Subcutaneous abdominal adipose tissue (tissue), 5 donors: ENCODE measurements at regions not wholly inside any gene's neighbourhood (a gene's known extent, or its start where the extent isn't known, plus 50 kb on each side); places are given as distances from the start of the nearest gene placed in this dataset.

Source experiments
- H3K27ac ChIP-seq: one replicate; pipeline ENCODE4 v1.7.0; 2013; ENCODE audit warnings: low read depth, mild to moderate bottlenecking, inconsistent platforms, low read length, moderate library complexity
- H3K27me3 ChIP-seq, 5 donors: one replicate each; pipeline ENCODE4 v1.7.0; 2013; ENCODE audit warnings: low read length in 5 of 5, inconsistent platforms in 1 of 5; ENCODE audit not compliant: control insufficient read depth in 5 of 5, insufficient read depth in 4 of 5
- H3K36me3 ChIP-seq, 5 donors: one replicate each; pipeline ENCODE4 v1.7.0; 2013; ENCODE audit warnings: low read length in 5 of 5; ENCODE audit not compliant: control insufficient read depth in 5 of 5, insufficient read depth in 5 of 5
- H3K4me1 ChIP-seq, 5 donors: one replicate each; pipeline ENCODE4 v1.7.0; 2013; ENCODE audit warnings: low read length in 5 of 5, mild to moderate bottlenecking in 3 of 5, moderate library complexity in 1 of 5; ENCODE audit not compliant: control insufficient read depth in 5 of 5, insufficient read depth in 5 of 5
- H3K4me3 ChIP-seq, 5 donors: one replicate each; pipeline ENCODE4 v1.7.0; 2013; ENCODE audit warnings: low read length in 5 of 5, low read depth in 1 of 5
- H3K9ac ChIP-seq, 5 donors: one replicate each; pipeline ENCODE4 v1.7.0; 2013; ENCODE audit warnings: low read length in 5 of 5, mild to moderate bottlenecking in 4 of 5, moderate library complexity in 3 of 5
- H3K9me3 ChIP-seq, 5 donors: one replicate each; pipeline ENCODE4 v1.7.0; 2013; ENCODE audit warnings: low read length in 5 of 5; ENCODE audit not compliant: control insufficient read depth in 5 of 5
- donor health status: healthy.
- donor health status: healthy.
- donor health status: healthy.
- donor health status: healthy.
- donor health status: healthy.

GRCh38 chr2:65620524-65620923 is 188.1 kb upstream of the SPRED2 start:
- no peak overlapping the region for H3K27ac ChIP-seq
- no peak overlapping the region for H3K9ac ChIP-seq
- H3K4me1 ChIP-seq, result no peaks in the 10 kb centered on the region
- peaks cover 0 to 10% (median 5%) of the 10 kb centered on the region in 5 donors for H3K27me3 ChIP-seq
- no peaks in the 10 kb centered on the region for H3K36me3 ChIP-seq
- no peaks in the 10 kb centered on the region for H3K9me3 ChIP-seq
- H3K4me3 ChIP-seq, result no peak overlapping the region

DNA sequence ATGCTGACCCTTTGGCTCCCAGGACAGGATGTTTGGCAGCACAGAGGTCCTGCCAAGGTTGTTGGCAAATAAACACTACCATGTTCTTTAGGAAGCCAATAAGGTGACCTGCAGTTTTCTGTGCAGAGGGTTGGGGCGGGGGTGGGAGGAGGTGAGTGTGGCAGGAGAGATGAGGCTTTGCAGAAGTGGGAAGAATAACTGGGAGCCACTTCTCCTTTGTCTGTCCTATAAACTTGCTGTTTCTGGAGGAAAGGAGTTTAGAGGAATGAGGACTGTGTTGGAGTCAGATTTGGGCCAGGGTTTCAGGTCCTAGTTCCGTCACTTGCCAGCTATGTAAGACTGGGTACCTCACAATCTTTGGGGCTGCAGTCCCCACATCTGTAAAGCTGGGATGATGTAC is 187.6 kb upstream of the SPRED2 start:
- no peaks in the 10 kb centered on the region for H3K4me1 ChIP-seq
- no peak overlapping the region for H3K4me3 ChIP-seq
- H3K9me3 ChIP-seq, result no peaks in the 10 kb centered on the region
- no peak overlapping the region for H3K27ac ChIP-seq
- H3K27me3 ChIP-seq, result peaks cover 0 to 10% (median 5%) of the 10 kb centered on the region in 5 donors
- no peaks in the 10 kb centered on the region for H3K36me3 ChIP-seq
- no peak overlapping the region for H3K9ac ChIP-seq

- no peak overlapping the region for H3K27ac ChIP-seq
- H3K4me3 ChIP-seq, result no peak overlapping the region
- H3K9ac ChIP-seq, result no peak overlapping the region
- H3K9me3 ChIP-seq, result no peaks in the 10 kb centered on the region
- H3K4me1 ChIP-seq, result no peaks in the 10 kb centered on the region
- no peaks in the 10 kb centered on the region for H3K36me3 ChIP-seq
- H3K27me3 ChIP-seq, result no peaks in the 10 kb centered on the region
Measured at GRCh38 chr2:65615602-65616001, 183.2 kb upstream of the SPRED2 start.

DNA sequence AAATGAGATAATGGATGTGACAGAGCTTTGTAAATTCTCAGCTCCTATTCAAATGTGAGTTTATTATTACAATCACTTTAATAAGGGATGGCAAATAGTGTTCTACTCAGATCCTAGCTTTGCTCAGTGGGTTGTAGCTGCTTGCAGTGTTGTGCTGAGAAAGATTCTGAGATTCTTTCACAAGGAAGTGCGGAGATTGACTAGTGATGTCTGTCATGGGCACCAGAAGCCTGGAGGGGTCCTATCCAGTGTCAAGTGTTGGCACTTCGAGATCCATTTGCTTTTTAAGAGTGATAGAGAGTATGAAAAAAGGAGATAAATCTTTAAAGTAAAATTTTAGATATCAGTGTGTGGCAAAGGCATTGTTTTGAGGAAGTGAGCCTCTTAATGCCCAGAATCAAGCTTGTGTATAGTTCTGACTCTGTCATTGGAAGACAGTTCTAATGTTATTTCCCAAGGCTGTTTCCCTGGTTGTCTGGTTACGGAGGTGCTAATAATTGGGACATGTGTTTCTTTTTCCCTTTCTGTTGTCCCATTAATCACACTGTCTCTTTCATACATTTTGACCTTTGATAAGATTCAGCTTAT is 181.7 kb upstream of the SPRED2 start:
- no peaks in the 10 kb centered on the region for H3K36me3 ChIP-seq
- H3K9me3 ChIP-seq, result no peaks in the 10 kb centered on the region
- no peak overlapping the region for H3K4me3 ChIP-seq
- H3K4me1 ChIP-seq, result no peaks in the 10 kb centered on the region
- H3K27ac ChIP-seq, result no peak overlapping the region
- H3K27me3 ChIP-seq, result no peaks in the 10 kb centered on the region
- no peak overlapping the region for H3K9ac ChIP-seq

DNA sequence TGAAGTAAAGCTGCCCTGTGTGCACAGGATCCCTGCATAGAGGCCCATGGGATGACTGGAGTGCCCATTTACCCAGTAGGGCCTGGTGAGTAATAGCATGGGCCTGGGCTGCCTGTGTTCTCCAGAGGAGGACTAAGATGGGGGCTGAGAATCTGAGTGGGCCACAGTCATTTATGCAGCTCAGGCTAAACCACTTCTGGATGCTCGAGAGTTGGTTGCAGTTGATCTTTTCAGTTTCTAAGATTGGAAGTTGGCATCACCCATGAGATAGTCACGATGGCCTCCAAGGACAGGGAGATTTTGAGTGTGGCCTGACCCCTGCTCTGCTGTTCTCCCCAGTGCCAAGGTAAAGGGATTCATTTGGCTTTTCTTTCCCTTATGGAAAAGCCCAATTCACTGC is 179.1 kb upstream of the SPRED2 start:
- peaks cover 0 to 3% (median 0%) of the 10 kb centered on the region in 5 donors for H3K27me3 ChIP-seq
- H3K36me3 ChIP-seq, result no peaks in the 10 kb centered on the region
- no peak overlapping the region for H3K9ac ChIP-seq
- no peaks in the 10 kb centered on the region for H3K4me1 ChIP-seq
- no peak overlapping the region for H3K27ac ChIP-seq
- no peak overlapping the region for H3K4me3 ChIP-seq
- H3K9me3 ChIP-seq, result no peaks in the 10 kb centered on the region

DNA sequence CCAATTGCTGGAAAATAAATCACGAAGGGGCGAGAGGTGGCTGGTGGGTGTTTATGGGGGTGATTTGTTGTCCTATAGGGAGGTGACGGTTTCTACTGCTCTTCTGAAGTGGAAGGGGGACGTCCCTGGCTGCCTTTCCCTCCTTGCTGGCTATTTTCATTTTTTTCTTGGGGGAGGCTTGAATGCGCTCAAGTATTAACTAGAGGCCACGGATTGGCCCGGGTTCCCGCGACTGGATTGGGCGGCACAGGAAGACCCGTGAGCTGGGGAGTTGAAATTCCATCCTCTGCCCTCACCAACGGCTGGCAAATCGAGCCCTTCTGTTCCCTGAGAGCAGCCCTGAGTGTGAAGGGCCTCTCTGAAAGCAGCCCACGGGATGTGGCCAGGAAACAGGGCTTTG is 176.5 kb upstream of the SPRED2 start:
- Histone ChIP-seq H3K9ac (no peak overlapping the region), H3K36me3 (no peaks in the 10 kb centered on the region), H3K9me3 (no peaks in the 10 kb centered on the region), H3K4me1 (no peaks in the 10 kb centered on the region), H3K4me3 (no peak overlapping the region), H3K27ac (no peak overlapping the region), H3K27me3 (peaks cover 0 to 3% (median 0%) of the 10 kb centered on the region in 5 donors)

DNA sequence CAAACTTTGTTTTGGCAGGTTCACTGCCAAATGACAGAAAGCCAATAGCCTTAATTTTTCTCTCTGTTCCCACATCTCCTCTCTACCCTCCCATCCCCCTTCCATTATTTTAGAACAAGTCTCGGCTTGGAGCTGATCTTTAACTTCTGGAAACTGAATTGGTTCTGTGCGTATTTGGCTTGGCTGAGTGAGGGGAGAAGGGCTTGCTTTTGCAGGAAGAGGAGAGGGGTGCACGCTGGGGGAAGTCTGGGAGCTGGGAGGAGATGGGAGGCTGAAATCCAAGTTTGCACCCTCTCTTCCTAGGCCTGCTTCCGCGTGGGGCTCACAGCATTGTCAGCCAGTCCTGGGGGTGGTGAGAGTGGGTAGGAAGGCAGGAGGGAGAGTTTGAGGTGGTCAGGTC is 176.1 kb upstream of the SPRED2 start:
- no peak overlapping the region for H3K27ac ChIP-seq
- no peaks in the 10 kb centered on the region for H3K4me1 ChIP-seq
- H3K9ac ChIP-seq, result no peak overlapping the region
- no peaks in the 10 kb centered on the region for H3K9me3 ChIP-seq
- H3K4me3 ChIP-seq, result no peak overlapping the region
- no peaks in the 10 kb centered on the region for H3K36me3 ChIP-seq
- peaks cover 0 to 3% (median 0%) of the 10 kb centered on the region in 5 donors for H3K27me3 ChIP-seq

DNA sequence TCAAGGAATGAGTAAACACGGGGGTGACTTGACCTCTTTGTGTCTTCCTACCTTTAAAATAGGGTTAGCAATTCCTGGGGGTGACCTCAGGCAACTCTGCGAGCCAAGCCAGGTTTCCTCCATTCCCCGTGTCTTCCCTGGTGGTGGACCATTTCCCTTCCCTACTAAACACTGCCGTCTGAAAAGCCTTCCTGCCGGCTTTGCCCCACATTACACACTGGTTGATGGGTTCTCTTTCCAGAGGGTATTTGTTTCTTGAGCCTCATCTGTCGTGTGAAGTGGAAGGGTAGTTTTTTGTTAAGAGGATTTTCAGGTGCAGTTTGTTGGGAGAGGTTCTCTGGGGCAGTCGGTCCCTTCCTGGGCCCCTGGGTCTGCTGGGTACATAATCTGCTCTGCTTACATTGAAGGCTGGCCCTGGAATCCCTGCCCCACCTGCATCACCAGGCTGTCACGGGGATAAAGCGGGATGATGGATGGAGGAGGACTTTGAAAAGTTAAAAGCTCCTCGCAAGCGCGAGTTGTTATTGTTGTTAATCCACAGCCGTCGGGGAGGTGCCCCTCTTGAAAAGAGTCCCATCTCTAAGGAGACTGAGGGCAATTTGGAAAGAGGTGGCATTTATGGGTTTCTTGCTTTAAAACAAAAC is 175.4 kb upstream of the SPRED2 start:
- Histone ChIP-seq H3K9me3 (no peaks in the 10 kb centered on the region), H3K27me3 (peaks cover 0 to 3% (median 0%) of the 10 kb centered on the region in 5 donors), H3K4me3 (no peak overlapping the region), H3K36me3 (no peaks in the 10 kb centered on the region), H3K4me1 (peaks cover 0 to 5% (median 0%) of the 10 kb centered on the region in 5 donors), H3K9ac (no peak overlapping the region), H3K27ac (no peak overlapping the region)

- Histone ChIP-seq H3K4me1 (peaks cover 0 to 8% (median 0%) of the 10 kb centered on the region in 5 donors), H3K27me3 (peaks cover 0 to 3% (median 0%) of the 10 kb centered on the region in 5 donors), H3K9ac (no peak overlapping the region), H3K27ac (no peak overlapping the region), H3K9me3 (no peaks in the 10 kb centered on the region), H3K36me3 (no peaks in the 10 kb centered on the region), H3K4me3 (no peak overlapping the region)
Measured at GRCh38 chr2:65605743-65606058, 173.3 kb upstream of the SPRED2 start.

DNA sequence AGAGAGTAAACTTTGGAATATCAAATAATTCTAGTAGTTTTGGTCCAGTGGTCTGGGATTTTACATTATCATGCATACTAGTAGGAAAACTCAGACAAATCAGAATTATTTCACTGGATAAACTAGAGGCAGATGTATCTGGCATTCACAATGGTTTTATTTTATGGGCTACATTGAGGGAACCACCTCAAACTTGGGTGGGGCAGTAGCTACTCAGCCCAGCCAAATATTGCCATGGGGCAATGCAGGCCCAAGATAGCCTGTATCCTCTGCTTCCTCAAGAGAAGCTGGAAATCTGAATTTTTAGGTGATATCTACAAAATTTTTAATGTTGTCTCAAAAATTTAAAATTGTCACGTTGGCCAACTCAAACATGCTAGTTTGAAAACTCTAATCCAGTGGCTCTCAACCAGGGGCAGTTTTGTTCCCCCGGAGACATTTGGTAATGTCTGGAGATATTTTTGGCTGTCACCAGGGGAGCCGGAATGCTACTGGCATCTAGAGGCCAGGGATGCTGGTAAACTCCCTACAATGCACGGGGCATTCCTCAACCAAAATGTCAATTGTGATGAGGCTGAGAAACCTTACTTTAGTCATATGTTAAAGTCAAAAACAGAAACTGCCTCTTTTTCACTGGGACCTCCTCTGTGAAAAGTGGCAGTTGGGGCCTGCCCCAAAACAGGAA is 172.8 kb upstream of the SPRED2 start:
- Histone ChIP-seq H3K4me3 (no peak overlapping the region), H3K9ac (no peak overlapping the region), H3K4me1 (peaks cover 0 to 8% (median 0%) of the 10 kb centered on the region in 5 donors), H3K9me3 (no peaks in the 10 kb centered on the region), H3K36me3 (no peaks in the 10 kb centered on the region), H3K27ac (no peak overlapping the region), H3K27me3 (peaks cover 0 to 3% (median 0%) of the 10 kb centered on the region in 5 donors)
